HEK293T (cell line): ENCODE measurements at regions not wholly inside any gene's neighbourhood (a gene's known extent, or its start where the extent isn't known, plus 50 kb on each side); places are given as distances from the start of the nearest gene placed in this dataset.

Source experiments
- ARNT ChIP-seq: fragments of 450-650 bp; IDR thresholded peaks from 2 replicates; pipeline ENCODE4 v1.6.1; 2017; ENCODE audit warnings: mild to moderate bottlenecking
- BHLHE40 ChIP-seq: fragments of 450-650 bp; IDR thresholded peaks from 2 replicates; pipeline ENCODE4 v1.6.1; 2016; ENCODE audit warnings: mild to moderate bottlenecking, moderate library complexity, borderline replicate concordance
- ELF4 ChIP-seq: fragments of 450-650 bp; IDR thresholded peaks from 2 replicates; pipeline ENCODE4 v1.6.1; 2017; ENCODE audit warnings: antibody characterized with exemption
- FOXK2 ChIP-seq: fragments of 450-650 bp; IDR thresholded peaks from 2 replicates; pipeline ENCODE4 v1.6.1; 2016; ENCODE audit warnings: mild to moderate bottlenecking
- FOXM1 ChIP-seq: fragments of 450-650 bp; IDR thresholded peaks from 2 replicates; pipeline ENCODE4 v1.6.1; 2017; ENCODE audit warnings: mild to moderate bottlenecking, borderline replicate concordance

DNA sequence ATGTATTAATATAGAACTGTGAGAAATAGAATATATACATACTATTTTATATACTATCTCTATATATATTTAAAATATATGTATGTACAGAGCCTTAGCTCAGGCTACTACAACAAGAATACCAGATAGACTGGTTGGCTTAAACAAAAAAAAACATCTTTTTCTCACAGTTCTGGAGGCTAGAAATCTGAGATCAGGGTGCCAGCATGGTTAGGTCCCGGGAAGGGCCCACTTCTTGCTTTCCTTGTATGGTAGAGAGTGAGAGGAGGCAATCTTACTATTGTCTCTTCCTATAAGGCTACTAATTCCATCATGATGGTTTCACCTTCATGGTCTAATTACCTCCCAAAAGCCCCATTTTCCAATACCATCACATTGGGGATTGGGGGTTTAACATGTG, 613.0 kb downstream of the ZNF608 start:
- TF ChIP-seq FOXK2: no peak
- TF ChIP-seq ELF4: no peak
- no peak for TF ChIP-seq FOXM1
- no peak for TF ChIP-seq ARNT
- TF ChIP-seq BHLHE40: no peak
